ENCODE measurements at regions not wholly inside any gene's neighbourhood (a gene's known extent, or its start where the extent isn't known, plus 50 kb on each side); places are given as distances from the start of the nearest gene placed in this dataset.

DNA sequence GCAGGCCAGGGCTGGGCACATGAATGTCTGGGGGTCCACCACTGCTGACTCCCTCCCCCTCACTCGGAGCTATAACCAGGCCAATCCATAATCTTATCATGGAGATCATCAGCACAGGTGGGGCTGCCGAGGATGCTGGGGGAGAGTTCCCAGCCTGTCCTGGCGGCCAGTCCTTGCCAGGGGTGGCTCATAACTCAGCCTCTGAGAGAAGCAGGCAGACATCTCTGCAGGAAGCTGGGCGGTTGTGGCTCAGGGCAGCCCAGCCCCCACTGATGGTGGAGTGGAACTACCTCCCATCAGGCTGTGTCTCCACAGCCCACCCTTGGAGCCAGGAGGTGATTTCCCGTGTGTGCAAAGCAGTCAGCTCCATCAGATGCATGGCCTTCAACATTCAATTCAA, 109.4 kb upstream of the ZNF92 start:
- TF ChIP-seq, protein P1, sequence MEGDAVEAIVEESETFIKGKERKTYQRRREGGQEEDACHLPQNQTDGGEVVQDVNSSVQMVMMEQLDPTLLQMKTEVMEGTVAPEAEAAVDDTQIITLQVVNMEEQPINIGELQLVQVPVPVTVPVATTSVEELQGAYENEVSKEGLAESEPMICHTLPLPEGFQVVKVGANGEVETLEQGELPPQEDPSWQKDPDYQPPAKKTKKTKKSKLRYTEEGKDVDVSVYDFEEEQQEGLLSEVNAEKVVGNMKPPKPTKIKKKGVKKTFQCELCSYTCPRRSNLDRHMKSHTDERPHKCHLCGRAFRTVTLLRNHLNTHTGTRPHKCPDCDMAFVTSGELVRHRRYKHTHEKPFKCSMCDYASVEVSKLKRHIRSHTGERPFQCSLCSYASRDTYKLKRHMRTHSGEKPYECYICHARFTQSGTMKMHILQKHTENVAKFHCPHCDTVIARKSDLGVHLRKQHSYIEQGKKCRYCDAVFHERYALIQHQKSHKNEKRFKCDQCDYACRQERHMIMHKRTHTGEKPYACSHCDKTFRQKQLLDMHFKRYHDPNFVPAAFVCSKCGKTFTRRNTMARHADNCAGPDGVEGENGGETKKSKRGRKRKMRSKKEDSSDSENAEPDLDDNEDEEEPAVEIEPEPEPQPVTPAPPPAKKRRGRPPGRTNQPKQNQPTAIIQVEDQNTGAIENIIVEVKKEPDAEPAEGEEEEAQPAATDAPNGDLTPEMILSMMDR (IDR thresholded peaks at IDR 0.05): no peak
- no peak for TF ChIP-seq POLR2A (IDR thresholded peaks at IDR 0.05)

Data from body of pancreas (tissue), 4 donors.